Epithelial cell of esophagus (primary cell): ENCODE measurements at regions not wholly inside any gene's neighbourhood (a gene's known extent, or its start where the extent isn't known, plus 50 kb on each side); places are given as distances from the start of the nearest gene placed in this dataset.
A peak's percentile ranks its signal among the peaks of the same experiment; 100 is the strongest.

Source experiments
- DNase-seq: peaks from one replicate; pipeline ENCODE4 v3.0.0; 2010; ENCODE audit warnings: low read depth
- H3K4me3 ChIP-seq: 2 replicates; pipeline ENCODE4 v1.5.1; 2011; ENCODE audit warnings: mild to moderate bottlenecking, low read length, control low read depth
- CTCF ChIP-seq: IDR thresholded peaks from 2 replicates; pipeline ENCODE4 v1.5.1; 2011; ENCODE audit warnings: low read depth, mild to moderate bottlenecking, low read length, control low read depth, inconsistent platforms; ENCODE audit not compliant: insufficient read depth; ENCODE audit errors: missing control alignments

DNA sequence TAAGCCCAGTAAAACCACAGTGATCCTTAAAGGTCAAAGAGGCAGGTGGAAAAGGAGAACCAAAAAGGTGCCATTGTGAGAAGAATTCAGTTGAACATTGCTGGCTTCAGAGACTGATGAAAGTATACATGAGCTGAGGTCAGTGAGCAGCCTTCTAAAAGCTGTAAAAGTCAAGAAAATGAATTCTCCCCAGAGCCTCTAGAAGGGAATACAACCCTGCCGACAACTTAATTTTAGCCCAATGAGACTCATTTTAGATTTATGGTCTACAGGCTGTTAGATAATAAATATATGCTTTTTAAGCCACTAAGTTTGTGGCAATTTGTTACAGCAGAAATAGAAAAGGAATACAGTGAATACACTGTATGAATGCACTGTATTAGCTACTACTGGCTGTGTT lies 911.4 kb downstream of the TRIB2 start:
- no peak for TF ChIP-seq CTCF
- H3K4me3 ChIP-seq = no peak overlapping the region

GRCh38 chr2:13638181-13638580 lies 921.4 kb downstream of the TRIB2 start:
- no peak for TF ChIP-seq CTCF
- H3K4me3 ChIP-seq = no peak overlapping the region
- DNase-seq = peak; percentile 98

More for the DNA sequence above, 911.4 kb downstream of the TRIB2 start:
- DNase-seq = no peak

DNA sequence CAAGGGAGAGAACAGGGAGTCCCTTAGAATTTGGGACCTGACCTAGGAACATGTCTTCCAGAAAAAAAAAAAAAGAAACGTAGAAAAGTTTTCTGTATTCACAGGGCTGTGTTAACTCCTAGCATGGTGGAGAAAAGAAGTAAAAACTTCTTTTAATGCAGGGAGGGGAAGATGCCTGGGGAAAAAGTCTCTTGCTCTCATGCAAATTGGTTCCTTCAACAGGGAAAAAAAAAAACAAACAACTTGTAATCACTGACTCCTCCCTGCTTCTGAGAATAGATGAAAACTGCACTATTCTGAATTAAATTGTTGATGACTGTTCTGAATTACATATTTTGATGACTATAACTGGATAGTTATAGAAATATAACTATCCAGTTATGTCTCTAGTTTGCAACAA lies 933.2 kb downstream of the TRIB2 start:
- H3K4me3 ChIP-seq = no peak overlapping the region
- TF ChIP-seq CTCF = no peak
- no peak for DNase-seq

GRCh38 chr2:13650586-13651180 lies 933.9 kb downstream of the TRIB2 start:
- no peak for DNase-seq
- TF ChIP-seq CTCF = peak; percentile 8
- no peak overlapping the region for H3K4me3 ChIP-seq

GRCh38 chr2:13651684-13652131 lies 935.0 kb downstream of the TRIB2 start:
- no peak for DNase-seq
- H3K4me3 ChIP-seq = no peak overlapping the region
- no peak for TF ChIP-seq CTCF

- no peak for TF ChIP-seq CTCF
- no peak overlapping the region for H3K4me3 ChIP-seq
- DNase-seq = peak; percentile 87
Observed at GRCh38 chr2:13652531-13653313, 936.0 kb downstream of the TRIB2 start.
